ENCODE measurements at regions not wholly inside any gene's neighbourhood (a gene's known extent, or its start where the extent isn't known, plus 50 kb on each side); places are given as distances from the start of the nearest gene placed in this dataset.
A peak's percentile ranks its signal among the peaks of the same experiment; 100 is the strongest.

- no peak for DNase-seq (ENCODE audit: low spot score)
Measured at GRCh38 chr2:176468457-176469113, 199.3 kb downstream of the MTX2 start.

DNA sequence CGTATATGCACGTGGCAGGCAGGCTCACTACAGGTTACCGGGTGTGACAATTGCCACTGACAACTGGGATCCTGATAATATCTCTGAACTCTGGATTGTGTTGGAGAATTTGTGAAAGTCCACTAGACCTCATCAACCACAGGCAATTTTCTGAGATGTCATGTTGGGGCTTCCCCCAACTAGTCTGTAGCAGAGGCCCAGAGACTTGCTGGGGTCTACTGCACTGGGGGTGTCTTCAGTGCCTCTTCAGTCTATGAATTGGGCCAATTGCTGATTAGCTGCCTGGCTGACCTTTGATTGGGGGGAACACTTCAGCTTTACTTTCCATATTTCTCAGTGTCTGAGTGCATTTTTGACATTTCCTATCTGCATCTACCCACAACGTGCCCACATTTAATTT is 201.5 kb downstream of the MTX2 start:
- no peak for DNase-seq (ENCODE audit: low spot score)

- DNase-seq (ENCODE audit: low spot score), result no peak
Measured at GRCh38 chr2:176471949-176472348, 202.7 kb downstream of the MTX2 start.

- peak; percentile 23 for DNase-seq (ENCODE audit: low spot score)
Measured at GRCh38 chr2:176473177-176473576, 203.9 kb downstream of the MTX2 start.

DNA sequence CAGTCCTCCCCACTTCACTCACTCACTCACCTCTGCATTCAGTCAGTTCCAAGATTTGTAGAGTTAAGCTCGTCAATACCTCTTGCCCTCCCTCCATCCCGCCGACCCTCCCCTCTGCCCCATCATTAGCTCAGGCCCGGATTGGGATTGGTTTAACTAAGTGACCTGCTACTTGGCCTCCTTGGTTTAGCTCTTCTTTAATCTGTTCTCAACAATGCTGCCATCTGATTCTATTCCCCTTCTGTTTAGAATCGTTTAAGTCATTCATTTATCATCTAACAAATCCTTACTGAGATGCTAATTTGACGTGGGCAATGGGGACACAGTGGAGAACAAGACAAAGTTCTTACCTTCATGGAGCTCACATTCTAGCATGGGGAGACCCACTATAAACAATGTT is 204.6 kb downstream of the MTX2 start:
- no peak for DNase-seq (ENCODE audit: low spot score)

- no peak for DNase-seq (ENCODE audit: low spot score)
Measured at GRCh38 chr2:176477336-176477735, 208.1 kb downstream of the MTX2 start.

DNA sequence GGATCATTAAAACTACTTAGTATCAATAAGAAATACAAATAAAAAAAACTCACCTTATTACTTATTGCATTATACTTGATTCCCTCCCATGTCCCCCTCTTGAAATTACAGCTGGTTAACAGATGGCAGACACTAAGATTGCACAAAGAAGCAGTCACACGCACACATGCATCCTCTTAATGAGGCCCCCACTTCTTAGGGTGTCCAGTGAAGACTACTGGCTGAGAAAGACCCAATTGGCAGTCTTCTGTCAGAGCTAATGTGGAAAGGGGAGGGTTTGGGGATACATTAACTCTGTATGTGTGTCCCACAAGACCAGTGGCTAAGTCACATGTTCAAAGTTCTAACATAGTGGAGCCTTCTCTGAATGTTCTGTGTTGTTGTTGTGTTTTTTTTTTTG is 210.7 kb downstream of the MTX2 start:
- no peak for DNase-seq (ENCODE audit: low spot score)

DNA sequence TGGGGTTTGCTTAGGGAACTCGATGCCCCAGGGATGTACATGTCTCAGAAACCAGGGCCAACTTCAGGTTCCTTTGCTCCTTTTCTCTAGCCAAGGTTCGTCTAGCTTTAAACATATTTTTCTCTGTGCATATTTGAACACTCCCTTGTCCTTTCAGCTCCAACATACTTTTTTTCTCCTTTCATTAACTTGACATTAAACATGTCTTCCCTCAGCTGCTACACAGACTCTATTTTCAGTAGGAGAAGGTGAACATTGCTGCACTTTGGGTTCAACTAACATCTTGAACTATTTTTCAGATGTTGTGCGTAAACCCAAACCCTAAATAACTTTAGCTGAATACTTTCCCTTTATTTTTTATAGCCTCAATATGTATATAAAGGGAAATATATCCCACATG is 212.9 kb downstream of the MTX2 start:
- DNase-seq (ENCODE audit: low spot score), result no peak

DNA sequence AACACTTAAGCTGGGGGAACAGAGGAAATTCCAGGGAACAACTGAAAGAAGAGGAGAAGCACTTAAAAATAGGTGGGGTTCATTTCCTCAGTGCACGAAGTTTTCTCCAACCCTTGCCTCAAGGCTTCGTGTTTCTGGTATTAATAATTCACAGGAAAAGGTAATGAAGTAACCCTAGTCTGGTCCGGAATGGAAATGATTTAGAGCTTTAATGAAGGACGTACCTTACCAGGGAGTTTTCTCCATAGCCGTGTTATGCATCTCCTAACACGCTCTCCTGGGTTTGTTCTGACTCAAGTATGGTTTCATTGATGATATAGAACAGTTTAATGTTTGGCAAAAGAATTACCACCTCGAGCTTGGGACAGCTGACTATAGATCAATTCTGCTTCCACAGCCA is 214.2 kb downstream of the MTX2 start:
- DNase-seq (ENCODE audit: low spot score), result no peak

- DNase-seq (ENCODE audit: low spot score), result no peak
Measured at GRCh38 chr2:176483901-176484568, 214.8 kb downstream of the MTX2 start.

DNA sequence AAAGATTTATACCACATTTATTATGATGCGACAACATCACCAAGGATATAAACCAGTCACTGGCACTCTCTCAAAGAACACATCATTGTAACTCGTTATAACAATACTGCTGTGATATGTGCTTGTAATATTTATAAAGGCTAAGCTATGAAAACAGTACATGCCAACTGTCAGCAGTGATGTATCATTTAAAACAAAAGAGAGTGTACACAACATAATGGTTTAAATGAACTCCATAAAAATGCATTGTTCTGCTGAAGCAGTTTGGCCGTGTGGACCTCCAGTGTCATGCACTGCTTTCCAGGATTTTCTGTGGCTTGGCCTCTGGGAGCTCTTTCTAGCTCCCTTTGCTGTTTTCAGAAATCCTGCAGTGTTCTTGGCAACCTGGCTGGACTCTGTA is 215.6 kb downstream of the MTX2 start:
- DNase-seq (ENCODE audit: low spot score), result no peak

DNA sequence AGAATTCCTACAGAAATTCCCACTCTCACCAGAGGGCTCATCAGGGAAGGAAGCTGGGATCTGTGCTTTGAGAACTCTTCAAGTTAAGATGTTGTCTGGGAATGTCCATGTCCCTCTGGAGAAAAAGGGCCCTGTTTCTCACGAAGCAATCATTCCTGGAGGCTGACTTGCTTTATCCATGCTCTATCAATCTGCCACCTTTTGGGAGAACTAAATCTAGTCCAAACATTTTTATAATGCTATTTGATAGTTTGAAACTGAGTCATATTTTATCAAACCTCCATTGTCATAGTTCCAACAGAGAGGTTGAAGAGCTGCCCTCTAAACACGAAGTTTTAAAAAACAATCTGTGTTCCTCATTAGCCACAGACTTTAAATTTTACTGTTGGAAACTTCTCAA is 219.2 kb downstream of the MTX2 start:
- no peak for DNase-seq (ENCODE audit: low spot score)

GRCh38 chr2:176490061-176490861 is 221.0 kb downstream of the MTX2 start:
- no peak for DNase-seq (ENCODE audit: low spot score)

DNA sequence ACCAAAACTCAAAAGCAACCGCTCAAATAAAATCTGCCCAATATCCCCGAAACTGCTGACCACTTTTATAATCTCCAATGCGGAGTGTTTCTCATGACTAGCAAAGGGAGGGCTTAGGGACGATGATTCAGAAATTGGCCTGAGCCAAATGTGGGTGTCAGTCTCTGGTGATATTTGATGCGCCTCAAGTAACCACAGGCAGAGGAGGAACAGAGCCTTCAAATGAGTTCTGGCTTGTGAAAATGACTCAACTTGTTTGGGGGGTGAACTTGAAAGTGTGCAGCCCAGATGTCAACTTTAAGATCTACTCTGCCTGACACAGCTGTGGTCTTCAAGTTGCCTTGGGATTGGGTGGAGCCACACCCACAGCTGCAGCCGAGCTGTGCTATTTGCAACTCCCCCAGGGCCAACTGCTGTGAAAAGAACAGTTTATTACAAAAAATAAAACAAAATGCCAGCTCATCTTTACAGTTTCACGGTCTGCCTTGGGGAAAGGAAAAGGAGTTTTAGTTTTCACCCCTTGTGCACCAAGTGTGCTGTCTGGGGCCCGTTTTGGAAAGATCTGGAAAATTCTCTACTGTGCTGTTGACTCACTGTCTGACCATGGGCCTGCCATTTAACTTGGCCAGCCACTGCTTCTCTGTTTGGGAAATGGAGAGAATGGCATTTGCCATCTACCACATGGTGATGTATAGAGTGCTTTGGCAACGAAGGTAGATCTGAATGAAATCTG is 222.1 kb downstream of the MTX2 start:
- DNase-seq (ENCODE audit: low spot score), result no peak

DNA sequence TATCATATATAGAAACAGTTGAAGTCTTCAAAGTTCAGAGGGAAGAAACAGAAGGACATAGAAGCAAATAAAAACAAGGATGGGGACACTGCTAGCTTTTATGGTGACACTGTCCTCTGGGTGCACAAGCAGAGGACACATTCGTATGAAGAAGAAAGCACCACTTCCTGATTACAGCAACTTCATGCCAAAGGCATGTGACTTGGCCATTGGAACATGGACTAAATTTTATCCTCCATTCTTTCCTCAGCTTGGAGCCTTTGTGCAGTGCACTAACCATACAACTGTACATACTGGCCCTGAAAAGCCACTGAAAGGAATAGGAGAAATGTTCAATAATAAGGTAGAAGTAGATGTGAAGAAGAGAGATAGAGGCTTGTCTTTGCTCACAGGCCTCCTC is 223.3 kb downstream of the MTX2 start:
- DNase-seq (ENCODE audit: low spot score), result no peak

- DNase-seq (ENCODE audit: low spot score), result no peak
Measured at GRCh38 chr2:176493226-176493825, 224.1 kb downstream of the MTX2 start.

DNA sequence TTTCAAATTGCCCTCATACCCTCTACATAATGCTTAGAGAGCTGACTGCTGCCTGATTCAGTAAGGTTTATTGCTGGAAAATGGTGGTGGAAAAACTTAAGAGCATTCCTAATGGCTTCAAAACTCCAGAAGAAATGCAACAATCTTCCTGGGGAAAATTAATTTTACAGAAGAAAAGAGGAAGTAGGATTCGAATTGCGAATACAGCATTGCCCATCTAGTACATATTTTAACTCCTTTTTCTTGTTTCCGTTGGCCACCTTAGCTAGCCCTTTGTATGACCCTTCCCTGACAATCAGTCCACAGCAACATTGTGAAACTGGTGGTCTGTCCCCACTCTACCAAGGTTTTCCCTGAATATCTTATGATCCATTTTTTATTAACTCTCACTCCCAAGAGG is 224.7 kb downstream of the MTX2 start:
- no peak for DNase-seq (ENCODE audit: low spot score)

DNA sequence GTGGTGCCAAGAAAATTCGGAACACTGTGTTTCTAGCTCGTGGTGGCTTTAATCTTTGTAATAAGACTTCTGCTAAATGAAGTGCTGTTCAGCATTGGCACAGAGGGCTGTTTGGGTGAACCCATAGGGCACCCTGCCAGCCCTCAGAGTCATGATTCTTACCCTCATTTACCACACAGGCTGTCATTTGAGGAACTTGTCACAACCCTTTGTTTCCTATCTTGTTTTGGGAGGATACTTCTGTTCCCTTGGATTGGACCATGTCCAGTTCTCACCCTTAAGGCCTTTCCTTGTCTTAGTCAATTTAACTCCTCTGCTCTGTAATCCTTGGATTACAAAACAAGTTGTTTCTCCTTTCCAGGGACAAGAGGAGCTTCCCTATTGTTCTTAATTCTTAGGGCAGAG is 225.7 kb downstream of the MTX2 start:
- DNase-seq (ENCODE audit: low spot score), result no peak

DNA sequence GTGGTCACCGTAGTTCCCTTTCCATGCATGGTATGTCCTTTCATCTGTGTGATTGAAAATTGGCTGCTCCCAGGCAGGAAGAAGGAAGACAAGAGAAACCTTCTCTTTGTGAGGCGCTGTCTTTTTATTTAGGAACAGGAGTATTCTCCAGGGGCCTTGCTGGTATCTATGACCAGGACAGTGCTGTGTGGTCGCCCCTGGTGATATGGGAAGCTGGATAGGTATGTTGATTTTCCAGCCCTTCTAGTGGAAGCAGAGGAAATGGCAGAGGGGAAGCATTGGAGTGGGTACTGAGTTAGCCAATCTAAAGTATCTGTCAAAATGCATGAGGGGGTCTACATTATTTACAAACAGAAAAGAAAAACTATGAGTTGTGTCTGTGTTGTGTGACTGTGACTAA is 226.6 kb downstream of the MTX2 start:
- DNase-seq (ENCODE audit: low spot score), result no peak

GRCh38 chr2:176496761-176497160 is 227.5 kb downstream of the MTX2 start:
- DNase-seq (ENCODE audit: low spot score), result no peak

- no peak for DNase-seq (ENCODE audit: low spot score)
Measured at GRCh38 chr2:176500901-176501300, 231.7 kb downstream of the MTX2 start.

DNA sequence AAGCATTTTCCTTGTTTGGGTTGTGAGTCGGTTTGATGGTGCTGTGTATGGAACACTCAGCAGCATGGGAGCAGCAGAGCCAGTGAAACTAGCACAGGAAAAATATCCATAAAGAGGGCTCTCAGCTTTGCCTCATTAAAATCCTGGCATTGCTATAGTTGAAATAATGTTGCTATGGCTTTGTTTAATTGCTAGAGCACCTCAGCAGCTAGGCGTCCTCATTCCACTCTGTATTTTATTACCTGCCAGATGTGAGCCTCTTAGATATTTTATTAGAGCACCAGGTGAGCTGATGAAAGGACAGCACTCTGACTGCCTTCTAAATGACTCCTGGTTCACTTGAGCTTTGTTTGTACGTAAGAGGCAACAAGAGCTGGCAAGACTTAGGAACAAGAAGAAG is 232.4 kb downstream of the MTX2 start:
- no peak for DNase-seq (ENCODE audit: low spot score)

All from SW480 (cell line).